NB4 (cell line): ENCODE measurements at regions not wholly inside any gene's neighbourhood (a gene's known extent, or its start where the extent isn't known, plus 50 kb on each side); places are given as distances from the start of the nearest gene placed in this dataset.

ENCODE experiments used
- CTCF ChIP-seq: IDR thresholded peaks from one replicate; pipeline ENCODE4 v1.5.1; 2012; ENCODE audit warnings: low read depth, low read length
- MAX ChIP-seq: IDR thresholded peaks from 2 replicates; pipeline ENCODE4 v1.6.1; 2011; ENCODE audit warnings: low read depth, low read length
- MYC ChIP-seq: IDR thresholded peaks from 2 replicates; pipeline ENCODE4 v1.6.1; 2011; ENCODE audit warnings: low read depth, low read length
- POLR2A ChIP-seq: IDR thresholded peaks from 2 replicates; pipeline ENCODE4 v1.6.1; 2011; ENCODE audit warnings: mild to moderate bottlenecking; ENCODE audit not compliant: insufficient read length; ENCODE audit errors: extremely low read depth

GRCh38 chr6:65819152-65819551, 112.1 kb upstream of the EYS start:
- TF ChIP-seq POLR2A (no peak), CTCF (no peak), MAX (no peak), MYC (no peak)
